Right lobe of liver (tissue), 6 donors: ENCODE measurements at regions not wholly inside any gene's neighbourhood (a gene's known extent, or its start where the extent isn't known, plus 50 kb on each side); places are given as distances from the start of the nearest gene placed in this dataset.

Experiments used
- ATAC-seq, 4 donors: fragments of 200-7000 bp; cut with Tn5 transposase; one replicate each; pipeline ENCODE4 v1.9.1; 2020; ENCODE audit warnings: mild to moderate bottlenecking in 4 of 4, moderate library complexity in 4 of 4
- DNase-seq, 3 donors: peaks; one replicate each; pipeline ENCODE4 v3.0.0-alpha.2; 2020
- H3K27ac ChIP-seq, 3 donors: fragments of 200-600 bp; one replicate each; pipeline ENCODE4 v1.8.0; 2022
- H3K27me3 ChIP-seq, 2 donors: fragments of 200-600 bp; one replicate each; pipeline ENCODE4 v1.8.0; 2022
- H3K36me3 ChIP-seq, 4 donors: fragments of 200-600 bp; sonication (generic) in 1 of 4; one replicate each; pipeline versions ENCODE4 v1.5.1 to v1.8.0; 2017 to 2022; ENCODE audit warnings: control low read depth in 1 of 4
- H3K4me1 ChIP-seq, 4 donors: fragments of 200-600 bp; sonication (generic) in 1 of 4; one replicate each; pipeline versions ENCODE4 v1.5.1 to v1.8.0; 2017 to 2022; ENCODE audit warnings: control low read depth in 1 of 4
- H3K4me3 ChIP-seq, 3 donors: fragments of 200-600 bp; one replicate each; pipeline ENCODE4 v1.8.0; 2022
- H3K9me3 ChIP-seq, 4 donors: fragments of 200-600 bp; sonication (generic) in 1 of 4; one replicate each; pipeline versions ENCODE4 v1.5.1 to v1.8.0; 2017 to 2022; ENCODE audit warnings: control low read depth in 1 of 4
- POLR2A ChIP-seq: fragments of 450-650 bp; IDR thresholded peaks from one replicate; pipeline ENCODE4 v1.6.1; 2017; ENCODE audit warnings: antibody characterized with exemption, mild to moderate bottlenecking
- WGBS: methylation state at CpG from one replicate; pipeline ENCODE4 v1.1.6; 2018; ENCODE audit warnings: low coverage, low lambda C conversion rate; ENCODE audit not compliant: insufficient coverage; ENCODE audit errors: missing lambda C conversion rate; 5-methylcytosine and 5-hydroxymethylcytosine counted together
- intact Hi-C, 2 donors: fragments of 100-400 bp; cut with DNase I; formaldehyde crosslinking; loops; one replicate each; pipeline versions ENCODE4 v1.11.2 to v1.14.1; 2022
- TF ChIP-seq, protein P1 (sequence below), 4 donors: fragments of 200-600 bp in 3 of 4; fragments of 450-650 bp in 1 of 4; IDR thresholded peaks; one replicate each; pipeline versions ENCODE4 v1.5.1 to v1.8.0; 2016 to 2022; ENCODE audit warnings: antibody characterized with exemption in 4 of 4, mild to moderate bottlenecking in 2 of 4
- donor health status: DM: no; HTN: yes; CAD: no.
- donor health status: DM: no; HTN: no; CAD: no.
- donor health status: DM: no; HTN: no; CAD: no.
- donor health status: DM: no; HTN: yes; CAD: no.
- donor health status: DM: no; HTN: yes; CAD: no.

DNA sequence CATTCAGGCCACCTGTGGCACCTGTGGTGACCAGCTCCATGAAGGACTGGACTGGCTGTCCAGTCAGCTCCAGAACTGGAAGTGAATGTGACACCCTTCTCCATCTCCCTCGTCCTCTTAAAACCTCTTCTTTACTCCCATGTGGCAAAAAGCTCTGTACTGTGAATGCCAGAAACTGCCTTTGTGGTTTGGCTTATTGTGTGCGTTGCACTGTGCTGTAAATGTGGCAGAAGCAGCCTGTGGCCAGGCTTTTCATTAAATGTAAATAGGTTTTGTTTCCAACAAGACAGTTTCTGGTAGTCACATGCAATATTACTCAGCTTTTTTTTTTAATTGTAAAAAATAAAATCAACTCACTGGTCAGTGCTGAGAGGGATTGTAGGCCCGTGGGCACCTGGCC lies 453.7 kb downstream of the ATP23 start:
- H3K4me3 ChIP-seq = no peak overlapping the region
- ATAC-seq (no peak), DNase-seq (no peak)
- TF ChIP-seq, protein P1, sequence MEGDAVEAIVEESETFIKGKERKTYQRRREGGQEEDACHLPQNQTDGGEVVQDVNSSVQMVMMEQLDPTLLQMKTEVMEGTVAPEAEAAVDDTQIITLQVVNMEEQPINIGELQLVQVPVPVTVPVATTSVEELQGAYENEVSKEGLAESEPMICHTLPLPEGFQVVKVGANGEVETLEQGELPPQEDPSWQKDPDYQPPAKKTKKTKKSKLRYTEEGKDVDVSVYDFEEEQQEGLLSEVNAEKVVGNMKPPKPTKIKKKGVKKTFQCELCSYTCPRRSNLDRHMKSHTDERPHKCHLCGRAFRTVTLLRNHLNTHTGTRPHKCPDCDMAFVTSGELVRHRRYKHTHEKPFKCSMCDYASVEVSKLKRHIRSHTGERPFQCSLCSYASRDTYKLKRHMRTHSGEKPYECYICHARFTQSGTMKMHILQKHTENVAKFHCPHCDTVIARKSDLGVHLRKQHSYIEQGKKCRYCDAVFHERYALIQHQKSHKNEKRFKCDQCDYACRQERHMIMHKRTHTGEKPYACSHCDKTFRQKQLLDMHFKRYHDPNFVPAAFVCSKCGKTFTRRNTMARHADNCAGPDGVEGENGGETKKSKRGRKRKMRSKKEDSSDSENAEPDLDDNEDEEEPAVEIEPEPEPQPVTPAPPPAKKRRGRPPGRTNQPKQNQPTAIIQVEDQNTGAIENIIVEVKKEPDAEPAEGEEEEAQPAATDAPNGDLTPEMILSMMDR (IDR thresholded peaks at IDR 0.05) = no peak
- TF ChIP-seq POLR2A = no peak
- H3K27me3 ChIP-seq = no peaks in the 10 kb centered on the region
- no peaks in the 10 kb centered on the region for H3K36me3 ChIP-seq
- H3K27ac ChIP-seq = no peak overlapping the region
- no peaks in the 10 kb centered on the region for H3K4me1 ChIP-seq
- 51% methylated on average over 3 of the region's 3 CpGs for WGBS
- intact Hi-C loops = no loop called here
- H3K9me3 ChIP-seq = no peaks in the 10 kb centered on the region

DNA sequence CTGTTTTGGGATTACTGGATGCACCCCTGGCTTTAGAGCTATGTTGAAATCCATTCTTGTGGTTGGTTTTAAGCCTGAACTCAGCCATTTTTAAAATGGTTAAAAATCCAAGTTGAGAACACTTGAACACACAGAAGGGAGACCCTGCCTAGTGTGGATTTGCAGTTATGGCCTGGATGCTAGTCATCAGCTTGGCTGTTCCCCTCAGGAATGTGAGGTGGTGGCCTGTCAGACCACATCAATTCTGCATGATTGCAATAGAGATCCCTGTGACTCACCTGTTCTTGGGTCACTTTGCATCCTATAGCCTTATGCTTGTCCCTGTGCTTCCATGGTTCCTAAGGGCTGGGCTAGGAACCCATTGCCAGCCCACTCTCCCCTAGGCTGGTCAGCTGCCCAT lies 454.1 kb downstream of the ATP23 start:
- ATAC-seq (no peak), DNase-seq (no peak)
- intact Hi-C loops = no loop called here
- no peak overlapping the region for H3K27ac ChIP-seq
- H3K9me3 ChIP-seq = no peaks in the 10 kb centered on the region
- TF ChIP-seq, protein P1 (IDR thresholded peaks at IDR 0.05) = no peak
- H3K4me3 ChIP-seq = no peak overlapping the region
- H3K27me3 ChIP-seq = no peaks in the 10 kb centered on the region
- no peaks in the 10 kb centered on the region for H3K4me1 ChIP-seq
- H3K36me3 ChIP-seq = no peaks in the 10 kb centered on the region

DNA sequence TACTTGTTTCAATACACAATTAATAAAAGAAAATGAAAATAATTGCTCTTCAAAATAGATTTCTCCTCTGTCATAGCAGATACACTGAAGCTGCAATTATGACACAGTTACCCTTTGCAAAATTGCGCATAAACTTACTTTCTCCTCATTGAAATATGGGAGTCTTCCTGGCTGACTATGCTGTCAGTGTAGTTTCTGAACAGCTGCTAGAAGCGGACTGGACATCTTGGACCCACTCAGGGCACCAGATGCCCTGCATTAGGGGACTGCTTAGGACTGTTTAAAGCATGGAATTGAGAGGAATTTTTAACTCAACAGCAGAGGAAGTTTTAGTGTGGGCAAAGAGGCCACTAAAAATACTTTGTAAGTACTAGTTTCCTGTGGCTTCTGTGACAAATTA lies 454.9 kb downstream of the ATP23 start:
- Histone ChIP-seq H3K9me3 (no peaks in the 10 kb centered on the region), H3K36me3 (no peaks in the 10 kb centered on the region), H3K27ac (no peak overlapping the region), H3K27me3 (no peaks in the 10 kb centered on the region), H3K4me1 (no peaks in the 10 kb centered on the region), H3K4me3 (no peak overlapping the region)
- ATAC-seq (no peak), DNase-seq (no peak)
- intact Hi-C loops = no loop called here
- no peak for TF ChIP-seq POLR2A
- TF ChIP-seq, protein P1 (IDR thresholded peaks at IDR 0.05) = no peak
- WGBS = 58% methylated on average over 2 of the region's 2 CpGs

DNA sequence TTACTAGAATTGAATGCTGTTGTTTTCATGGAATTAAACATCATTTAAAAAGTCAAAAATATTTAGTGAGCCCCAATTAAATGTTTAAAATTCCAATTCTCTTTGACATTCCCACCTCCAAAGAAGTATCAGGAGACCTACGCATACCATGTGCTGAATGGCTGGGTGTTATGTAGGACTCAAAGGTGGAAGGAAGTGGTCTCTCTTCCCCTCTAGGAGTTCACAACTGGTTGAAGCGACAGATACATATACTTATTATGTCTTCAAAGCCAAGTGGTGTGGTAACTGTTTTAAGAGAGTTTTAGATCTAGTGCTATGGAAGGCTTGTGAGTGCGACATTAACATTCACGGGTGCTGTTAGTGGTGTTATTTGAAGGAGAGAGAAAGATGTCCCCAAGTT lies 464.0 kb downstream of the ATP23 start:
- Histone ChIP-seq H3K9me3 (no peaks in the 10 kb centered on the region), H3K27ac (no peak overlapping the region), H3K36me3 (no peaks in the 10 kb centered on the region), H3K4me3 (no peak overlapping the region), H3K27me3 (no peaks in the 10 kb centered on the region), H3K4me1 (no peaks in the 10 kb centered on the region)
- DNase-seq (no peak), ATAC-seq (no peak)
- intact Hi-C loops = no loop called here
- TF ChIP-seq, protein P1 (IDR thresholded peaks at IDR 0.05) = no peak
- no peak for TF ChIP-seq POLR2A
- 74% methylated on average over 4 of the region's 4 CpGs for whole genome bisulfite sequencing

DNA sequence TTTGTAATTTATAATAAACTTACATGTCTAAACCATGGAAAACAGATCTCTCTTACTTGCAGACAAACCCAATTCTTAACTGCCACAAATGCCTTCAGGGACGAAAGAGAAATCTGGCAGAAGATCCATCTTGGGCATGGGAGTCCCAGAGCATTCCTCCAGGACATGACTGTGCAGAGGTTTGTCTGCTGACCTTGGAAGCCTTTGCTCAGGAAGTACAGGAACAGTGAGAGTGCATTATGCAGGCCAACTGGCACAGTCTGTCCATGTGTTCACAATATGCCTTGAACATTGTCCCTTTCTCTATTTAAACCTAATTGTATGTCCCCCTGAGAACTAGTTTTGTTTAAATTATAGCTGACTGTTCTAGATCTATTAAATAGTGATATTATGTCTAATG lies 467.1 kb downstream of the ATP23 start:
- intact Hi-C loops = no loop called here
- H3K9me3 ChIP-seq = no peaks in the 10 kb centered on the region
- DNase-seq (no peak), ATAC-seq (peak in 3 of 4 donors; percentile 28 to 59 (median 34))
- TF ChIP-seq, protein P1 (IDR thresholded peaks at IDR 0.05) = no peak
- no peak for TF ChIP-seq POLR2A
- no peaks in the 10 kb centered on the region for H3K36me3 ChIP-seq
- no peaks in the 10 kb centered on the region for H3K4me1 ChIP-seq
- H3K27ac ChIP-seq = no peak overlapping the region
- H3K4me3 ChIP-seq = no peak overlapping the region
- WGBS = 50% methylated on average over 1 of the region's 1 CpG
- H3K27me3 ChIP-seq = no peaks in the 10 kb centered on the region
